NCI-H345 treated with DMSO at 0.1 percent for 48 hours (cell line): ENCODE measurements at regions not wholly inside any gene's neighbourhood (a gene's known extent, or its start where the extent isn't known, plus 50 kb on each side); places are given as distances from the start of the nearest gene placed in this dataset.

Experiments
- DNase-seq: peaks from one replicate; lab custom pipeline; 2025; ENCODE audit not compliant: unreplicated experiment; lab: John Stamatoyannopoulos, UW

- no peak for DNase-seq
Observed at GRCh38 chrX:39322496-39322895, 521.2 kb downstream of the MID1IP1 start.

GRCh38 chrX:39324233-39324930, 523.1 kb downstream of the MID1IP1 start:
- no peak for DNase-seq

GRCh38 chrX:39327255-39327654, 526.0 kb downstream of the MID1IP1 start:
- DNase-seq, result no peak

GRCh38 chrX:39327705-39328104, 526.4 kb downstream of the MID1IP1 start:
- DNase-seq, result no peak

GRCh38 chrX:39328661-39329060, 527.4 kb downstream of the MID1IP1 start:
- DNase-seq, result no peak

- DNase-seq, result no peak
Observed at GRCh38 chrX:39331082-39331704, 529.9 kb downstream of the MID1IP1 start.

- DNase-seq, result no peak
Observed at GRCh38 chrX:39333451-39333850, 532.2 kb downstream of the MID1IP1 start.

GRCh38 chrX:39335513-39336235, 534.4 kb downstream of the MID1IP1 start:
- DNase-seq, result peak; percentile 70

- DNase-seq, result peak; percentile 67
Observed at GRCh38 chrX:39336671-39337311, 535.5 kb downstream of the MID1IP1 start.

- DNase-seq, result peak; percentile 54
Observed at GRCh38 chrX:39337451-39337850, 536.2 kb downstream of the MID1IP1 start.

- no peak for DNase-seq
Observed at GRCh38 chrX:39338583-39338982, 537.3 kb downstream of the MID1IP1 start.

- DNase-seq, result no peak
Observed at GRCh38 chrX:39356119-39356807, 555.0 kb downstream of the MID1IP1 start.

GRCh38 chrX:39360101-39360500, 558.8 kb downstream of the MID1IP1 start:
- DNase-seq, result no peak

- peak; percentile 11 for DNase-seq
Observed at GRCh38 chrX:39361736-39362135, 560.5 kb downstream of the MID1IP1 start.

- no peak for DNase-seq
Observed at GRCh38 chrX:39367416-39367815, 566.2 kb downstream of the MID1IP1 start.

GRCh38 chrX:39372115-39372514, 570.9 kb downstream of the MID1IP1 start:
- DNase-seq, result no peak

- no peak for DNase-seq
Observed at GRCh38 chrX:39377157-39377556, 575.9 kb downstream of the MID1IP1 start.

- DNase-seq, result no peak
Observed at GRCh38 chrX:39377773-39378172, 576.5 kb downstream of the MID1IP1 start.

- DNase-seq, result no peak
Observed at GRCh38 chrX:39381422-39381821, 580.2 kb downstream of the MID1IP1 start.

GRCh38 chrX:39384996-39385395, 583.7 kb downstream of the MID1IP1 start:
- no peak for DNase-seq

GRCh38 chrX:39388730-39389129, 587.5 kb downstream of the MID1IP1 start:
- no peak for DNase-seq
